ENCODE measurements at regions not wholly inside any gene's neighbourhood (a gene's known extent, or its start where the extent isn't known, plus 50 kb on each side); places are given as distances from the start of the nearest gene placed in this dataset.

GRCh38 chr21:41578083-41578482, 70.1 kb upstream of the TMPRSS2 start:
- no peak for TF ChIP-seq CTCF (IDR thresholded peaks at IDR 0.05; ENCODE audit: low read depth, low read length, poor library complexity, severe bottlenecking)
- no peak for TF ChIP-seq EZH2phosphoT487 (IDR thresholded peaks at IDR 0.05; ENCODE audit: borderline replicate concordance, low read length)
